ENCODE measurements at regions not wholly inside any gene's neighbourhood (a gene's known extent, or its start where the extent isn't known, plus 50 kb on each side); places are given as distances from the start of the nearest gene placed in this dataset.

- Histone ChIP-seq H3K27ac (no peak overlapping the region), H3K27me3 (replicated peaks; ENCODE audit: insufficient read depth) (no peaks in the 10 kb centered on the region), H3K4me1 (ENCODE audit: control insufficient read depth in 1 of 2, low read depth in 2 of 2) (no peaks in the 10 kb centered on the region), H3K36me3 (no peaks in the 10 kb centered on the region), H3K9me3 (peaks cover 3% of the 10 kb centered on the region), H3K4me3 (no peak overlapping the region)
- ATAC-seq (ENCODE audit: insufficient number of reproducible peaks, low FRiP score, low read depth): no peak
- TF ChIP-seq CTCF (IDR thresholded peaks at IDR 0.05): no peak
- no peak for DNase-seq (ENCODE audit: low spot score)
Measured at GRCh38 chr7:93031795-93032194, 86.0 kb downstream of the SAMD9 start.

- no peak overlapping the region for H3K4me3 ChIP-seq
- no peaks in the 10 kb centered on the region for H3K4me1 ChIP-seq (ENCODE audit: control insufficient read depth in 1 of 2, low read depth in 2 of 2)
- DNase-seq (ENCODE audit: low spot score): no peak
- TF ChIP-seq CTCF (IDR thresholded peaks at IDR 0.05): no peak
- H3K27me3 ChIP-seq (replicated peaks; ENCODE audit: insufficient read depth): no peaks in the 10 kb centered on the region
- no peak overlapping the region for H3K27ac ChIP-seq
- H3K36me3 ChIP-seq: no peaks in the 10 kb centered on the region
- no peak for ATAC-seq (ENCODE audit: insufficient number of reproducible peaks, low FRiP score, low read depth)
- H3K9me3 ChIP-seq: peaks cover 3% of the 10 kb centered on the region
Measured at GRCh38 chr7:93030605-93031225, 87.1 kb downstream of the SAMD9 start.

GRCh38 chr7:93029056-93029455, 88.7 kb downstream of the SAMD9 start:
- no peak overlapping the region for H3K4me3 ChIP-seq
- no peaks in the 10 kb centered on the region for H3K4me1 ChIP-seq (ENCODE audit: control insufficient read depth in 1 of 2, low read depth in 2 of 2)
- no peak for TF ChIP-seq CTCF (IDR thresholded peaks at IDR 0.05)
- ATAC-seq (ENCODE audit: insufficient number of reproducible peaks, low FRiP score, low read depth): no peak
- H3K27ac ChIP-seq: no peak overlapping the region
- H3K9me3 ChIP-seq: peaks cover 3% of the 10 kb centered on the region
- DNase-seq (ENCODE audit: low spot score): no peak
- H3K36me3 ChIP-seq: no peaks in the 10 kb centered on the region
- H3K27me3 ChIP-seq (replicated peaks; ENCODE audit: insufficient read depth): no peaks in the 10 kb centered on the region

GRCh38 chr7:93028610-93029009, 89.2 kb downstream of the SAMD9 start:
- Histone ChIP-seq H3K36me3 (no peaks in the 10 kb centered on the region), H3K9me3 (peaks cover 3% of the 10 kb centered on the region), H3K4me1 (ENCODE audit: control insufficient read depth in 1 of 2, low read depth in 2 of 2) (no peaks in the 10 kb centered on the region), H3K27me3 (replicated peaks; ENCODE audit: insufficient read depth) (no peaks in the 10 kb centered on the region), H3K4me3 (no peak overlapping the region), H3K27ac (no peak overlapping the region)
- ATAC-seq (ENCODE audit: insufficient number of reproducible peaks, low FRiP score, low read depth) (no peak), DNase-seq (ENCODE audit: low spot score) (no peak)
- TF ChIP-seq CTCF (IDR thresholded peaks at IDR 0.05): no peak

- Histone ChIP-seq H3K9me3 (peaks cover 3% of the 10 kb centered on the region), H3K27me3 (replicated peaks; ENCODE audit: insufficient read depth) (no peaks in the 10 kb centered on the region), H3K27ac (no peak overlapping the region), H3K4me3 (no peak overlapping the region), H3K36me3 (no peaks in the 10 kb centered on the region), H3K4me1 (ENCODE audit: control insufficient read depth in 1 of 2, low read depth in 2 of 2) (no peaks in the 10 kb centered on the region)
- DNase-seq (ENCODE audit: low spot score) (no peak), ATAC-seq (ENCODE audit: insufficient number of reproducible peaks, low FRiP score, low read depth) (no peak)
- TF ChIP-seq CTCF (IDR thresholded peaks at IDR 0.05): no peak
Measured at GRCh38 chr7:93027044-93027443, 90.7 kb downstream of the SAMD9 start.

Measured in thoracic aorta (tissue), 2 donors.